A673 (cell line): ENCODE measurements at regions not wholly inside any gene's neighbourhood (a gene's known extent, or its start where the extent isn't known, plus 50 kb on each side); places are given as distances from the start of the nearest gene placed in this dataset.

Experiments
- BruUV-seq: library from RNA; stranded (reverse); fragments of 400-500 nt; replicated peaks from 2 replicates; lab custom pipeline; 2021; lab: Mats Ljungman, UMichigan
- CTCF ChIA-PET: fragments of 300-600 bp; sonication (Branson Sonifier 250); formaldehyde crosslinking; loops from one replicate; lab custom pipeline; 2022; ENCODE audit warnings: antibody characterized with exemption; lab: Charles Lee
- POLR2A ChIA-PET: fragments of 300-600 bp; sonication (Branson Sonifier 250); formaldehyde crosslinking; loops from one replicate; lab custom pipeline; 2022; ENCODE audit warnings: antibody characterized with exemption; ENCODE audit not compliant: low non-redundant PET; lab: Charles Lee
- DNase-seq: peaks from one replicate; pipeline ENCODE4 v3.0.0-alpha.2; 2015; ENCODE audit warnings: low spot score
- H3K27ac ChIP-seq: fragments of 200-600 bp; sonication (generic); 2 replicates; pipeline ENCODE4 v1.5.1; 2016; ENCODE audit warnings: mixed run types, low read depth, mild to moderate bottlenecking, mixed read lengths, antibody characterized with exemption, low read length; ENCODE audit not compliant: poor library complexity, severe bottlenecking
- H3K27me3 ChIP-seq: fragments of 200-600 bp; sonication (generic); replicated peaks from 2 replicates; pipeline ENCODE4 v1.6.1; 2017; ENCODE audit warnings: mixed run types, low read depth, mild to moderate bottlenecking, mixed read lengths, antibody characterized with exemption, low read length; ENCODE audit not compliant: insufficient read depth, poor library complexity
- H3K36me3 ChIP-seq: fragments of 200-600 bp; sonication (generic); 2 replicates; pipeline ENCODE4 v1.6.1; 2016; ENCODE audit warnings: mixed run types, mild to moderate bottlenecking, mixed read lengths, antibody characterized with exemption, low read length; ENCODE audit not compliant: insufficient read depth, poor library complexity, severe bottlenecking
- H3K4me1 ChIP-seq: fragments of 200-600 bp; sonication (generic); 2 replicates; pipeline ENCODE4 v1.6.1; 2017; ENCODE audit warnings: mixed run types, mild to moderate bottlenecking, mixed read lengths, antibody characterized with exemption, low read length; ENCODE audit not compliant: insufficient read depth, poor library complexity, severe bottlenecking
- H3K4me3 ChIP-seq: fragments of 200-600 bp; sonication (generic); 2 replicates; pipeline ENCODE4 v1.5.1; 2016; ENCODE audit warnings: low read depth, mixed run types, mild to moderate bottlenecking, mixed read lengths, low read length; ENCODE audit not compliant: poor library complexity, severe bottlenecking
- H3K9me3 ChIP-seq: fragments of 200-600 bp; sonication (generic); 2 replicates; pipeline ENCODE4 v1.6.1; 2016; ENCODE audit warnings: mixed run types, low read depth, mild to moderate bottlenecking, mixed read lengths, antibody characterized with exemption, low read length; ENCODE audit not compliant: poor library complexity, severe bottlenecking
- EZH2 ChIP-seq: fragments of 200-600 bp; sonication (generic); IDR thresholded peaks from 2 replicates; pipeline ENCODE4 v1.6.1; 2017; ENCODE audit warnings: borderline replicate concordance, low read depth, mild to moderate bottlenecking, mixed read lengths, antibody characterized with exemption, low read length; ENCODE audit not compliant: poor library complexity, severe bottlenecking
- intact Hi-C: fragments of 100-400 bp; cut with micrococcal nuclease; formaldehyde crosslinking; loops from one replicate; pipeline ENCODE4 v1.10.0; 2022; ENCODE audit not compliant: unreplicated experiment
- TF ChIP-seq, protein P1 (sequence below): fragments of 300-800, 200-600 bp; sonication (generic); conservative IDR thresholded peaks from 2 replicates; pipeline ENCODE4 v1.5.1; 2017; ENCODE audit warnings: low read depth, mild to moderate bottlenecking, antibody characterized with exemption, low read length, moderate library complexity, mixed read lengths

DNA sequence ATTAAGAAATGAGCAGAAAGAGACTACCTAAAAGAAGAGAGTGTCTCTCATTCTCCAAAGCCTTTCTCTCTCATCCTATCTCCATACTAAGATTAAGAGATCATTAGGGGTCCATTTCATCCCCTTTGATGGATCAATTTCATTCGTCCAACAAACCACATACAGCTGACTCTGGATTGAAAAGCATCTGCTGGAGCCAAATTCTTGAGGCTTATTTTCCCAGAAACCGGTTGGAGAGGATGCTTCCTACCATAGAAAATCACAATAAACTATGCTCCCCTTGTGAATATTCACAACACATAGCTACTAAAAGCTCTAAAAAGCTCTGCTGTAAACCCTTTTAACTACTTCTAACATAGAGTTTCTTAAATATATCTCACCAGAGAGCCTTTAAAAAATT, 755.0 kb upstream of the ZNF608 start:
- Histone ChIP-seq H3K27me3 (peaks cover 8% of the 10 kb centered on the region), H3K36me3 (no peaks in the 10 kb centered on the region), H3K4me1 (no peaks in the 10 kb centered on the region), H3K4me3 (no peak overlapping the region), H3K27ac (no peak overlapping the region), H3K9me3 (no peaks in the 10 kb centered on the region)
- no peak for DNase-seq
- TF ChIP-seq, protein P1, sequence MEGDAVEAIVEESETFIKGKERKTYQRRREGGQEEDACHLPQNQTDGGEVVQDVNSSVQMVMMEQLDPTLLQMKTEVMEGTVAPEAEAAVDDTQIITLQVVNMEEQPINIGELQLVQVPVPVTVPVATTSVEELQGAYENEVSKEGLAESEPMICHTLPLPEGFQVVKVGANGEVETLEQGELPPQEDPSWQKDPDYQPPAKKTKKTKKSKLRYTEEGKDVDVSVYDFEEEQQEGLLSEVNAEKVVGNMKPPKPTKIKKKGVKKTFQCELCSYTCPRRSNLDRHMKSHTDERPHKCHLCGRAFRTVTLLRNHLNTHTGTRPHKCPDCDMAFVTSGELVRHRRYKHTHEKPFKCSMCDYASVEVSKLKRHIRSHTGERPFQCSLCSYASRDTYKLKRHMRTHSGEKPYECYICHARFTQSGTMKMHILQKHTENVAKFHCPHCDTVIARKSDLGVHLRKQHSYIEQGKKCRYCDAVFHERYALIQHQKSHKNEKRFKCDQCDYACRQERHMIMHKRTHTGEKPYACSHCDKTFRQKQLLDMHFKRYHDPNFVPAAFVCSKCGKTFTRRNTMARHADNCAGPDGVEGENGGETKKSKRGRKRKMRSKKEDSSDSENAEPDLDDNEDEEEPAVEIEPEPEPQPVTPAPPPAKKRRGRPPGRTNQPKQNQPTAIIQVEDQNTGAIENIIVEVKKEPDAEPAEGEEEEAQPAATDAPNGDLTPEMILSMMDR, result no peak
- TF ChIP-seq EZH2, result no peak
- POLR2A ChIA-PET, result interaction anchor here (0.6 kb wide), 1 partner anchor 142 kb away, joined by 3 read pairs; no protein-coding TSS in a partner anchor
- CTCF ChIA-PET, result no interaction called here
- no TSS peak for BruUV-seq
- intact Hi-C loops, result no loop called here

DNA sequence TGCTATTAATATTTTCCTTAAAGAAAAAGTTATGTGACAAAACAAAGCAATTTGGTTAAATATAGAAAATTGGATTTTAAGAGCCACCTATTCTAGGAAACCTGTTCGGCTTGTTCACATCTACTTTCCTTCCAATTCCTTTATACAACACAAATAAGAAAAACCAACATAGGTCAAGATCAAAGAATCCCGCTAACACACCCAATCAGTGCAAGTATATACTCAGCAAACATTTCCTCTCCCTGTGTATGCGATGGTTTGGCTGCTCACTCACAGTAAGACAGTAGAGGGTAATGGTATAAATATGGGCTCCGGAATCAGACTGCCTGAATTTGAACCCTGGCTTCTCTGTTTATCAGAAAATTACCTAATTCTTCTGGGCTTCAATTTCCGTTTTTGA, 757.5 kb upstream of the ZNF608 start:
- Histone ChIP-seq H3K9me3 (no peaks in the 10 kb centered on the region), H3K36me3 (no peaks in the 10 kb centered on the region), H3K27me3 (peaks cover 8% of the 10 kb centered on the region), H3K27ac (no peak overlapping the region), H3K4me1 (no peaks in the 10 kb centered on the region), H3K4me3 (no peak overlapping the region)
- ChIA-PET POLR2A (no interaction called here), CTCF (no interaction called here)
- BruUV-seq, result no TSS peak
- TF ChIP-seq, protein P1, result no peak
- no peak for TF ChIP-seq EZH2
- DNase-seq, result no peak
- intact Hi-C loops, result no loop called here

DNA sequence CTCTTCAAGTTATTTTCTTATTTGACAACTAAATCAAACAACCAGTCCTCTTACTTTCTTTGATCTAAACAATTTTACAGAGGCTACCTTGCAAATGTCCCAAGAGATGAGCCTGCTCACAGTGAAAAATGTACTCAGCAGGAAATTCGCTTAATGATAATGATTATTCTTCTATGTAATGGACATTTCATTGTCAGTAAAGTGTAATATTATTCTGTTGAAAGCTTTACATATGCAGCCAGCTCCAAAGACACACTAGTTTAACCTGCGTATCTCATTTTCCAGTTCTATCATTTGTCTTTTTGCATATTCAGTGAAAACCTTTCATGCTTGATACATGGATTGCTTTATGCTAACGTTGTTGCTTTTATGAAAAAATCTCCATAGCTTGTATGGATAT, 758.7 kb upstream of the ZNF608 start:
- peaks cover 4% of the 10 kb centered on the region for H3K27me3 ChIP-seq
- H3K27ac ChIP-seq, result no peak overlapping the region
- DNase-seq, result no peak
- ChIA-PET POLR2A (no interaction called here), CTCF (no interaction called here)
- intact Hi-C loops, result no loop called here
- no peak overlapping the region for H3K4me3 ChIP-seq
- H3K9me3 ChIP-seq, result no peaks in the 10 kb centered on the region
- no TSS peak for BruUV-seq
- TF ChIP-seq, protein P1, result no peak
- no peak for TF ChIP-seq EZH2
- H3K36me3 ChIP-seq, result no peaks in the 10 kb centered on the region
- H3K4me1 ChIP-seq, result no peaks in the 10 kb centered on the region
